Heart left ventricle (tissue), 13 donors: ENCODE measurements at regions not wholly inside any gene's neighbourhood (a gene's known extent, or its start where the extent isn't known, plus 50 kb on each side); places are given as distances from the start of the nearest gene placed in this dataset.

Experiments used
- CTCF ChIP-seq, 12 donors: fragments of 200-600 bp; sonication (generic) in 4 of 12; IDR thresholded peaks; one replicate each; pipeline versions ENCODE4 v1.5.0 to v1.8.0; 2018 to 2022; ENCODE audit warnings: antibody characterized with exemption in 12 of 12, mild to moderate bottlenecking in 5 of 12
- POLR2A ChIP-seq, 2 donors: fragments of 450-650 bp; IDR thresholded peaks; one replicate each; pipeline ENCODE4 v1.6.1; 2017; ENCODE audit warnings: antibody characterized with exemption in 2 of 2, mild to moderate bottlenecking in 2 of 2, moderate library complexity in 2 of 2
- donor health status: ischemic (EF 13 %, LVEDD 7.1; RV severe dilation, severe dysfunction).
- donor health status: DM: no; HTN: yes; CAD: no.
- donor health status: DM: no; HTN: no; CAD: no.
- donor health status: ischemic (EF 25% LVEDD 6.9; RV normal size, moderate dysfunction).
- donor health status: ischemic (EF 25% LVEDD 5.7; RV mildly dilated, moderate dysfunction).
- donor health status: ischemic (EF 35%, LVEDD 5.7; RV mildly dilated, moderate dysfunction).
- donor health status: nonischemic (EF 11% LVEDD 7.7; RV severe dilation, severe dysfunction).
- donor health status: DM: yes; HTN: yes; CAD: no.
- donor health status: PGD.
- donor health status: ischemic (EF 29% LVEDD 5.4; RV normal size, mild dysfunction).
- donor health status: nonischemic (EF 23%, LVEDD 6.1; RV moderate dilation, normal function).

GRCh38 chr9:84609779-84610178 is 59.8 kb upstream of the NTRK2 start:
- TF ChIP-seq CTCF (IDR thresholded peaks at IDR 0.05): no peak
- TF ChIP-seq POLR2A (IDR thresholded peaks at IDR 0.05): no peak
